H1 (cell line): ENCODE measurements at regions not wholly inside any gene's neighbourhood (a gene's known extent, or its start where the extent isn't known, plus 50 kb on each side); places are given as distances from the start of the nearest gene placed in this dataset.

Experiments
- CTCF ChIA-PET: fragments of 300-600 bp; sonication (Branson Sonifier 250); formaldehyde crosslinking; loops from one replicate; lab custom pipeline; 2021; ENCODE audit not compliant: partially characterized antibody; lab: Charles Lee
- POLR2A ChIA-PET: fragments of 300-600 bp; sonication (Branson Sonifier 250); formaldehyde crosslinking; loops from one replicate; lab custom pipeline; 2021; ENCODE audit warnings: inconsistent platforms; ENCODE audit not compliant: partially characterized antibody; lab: Charles Lee
- DNase-seq, 2 experiments: peaks; one replicate each; pipeline versions ENCODE4 v3.0.0 to v3.0.0-alpha.2; 2010 to 2022; ENCODE audit warnings: low spot score in 2 of 2, low read depth in 1 of 2, mixed read lengths in 1 of 2
- FAIRE-seq: peaks from 2 replicates; lab custom pipeline; 2011; peaks lifted over from hg19 to GRCh38; lab: Jason Lieb, UNC
- H2AFZ ChIP-seq: 2 replicates; pipeline ENCODE4 v1.8.1; 2012; ENCODE audit warnings: low read length, inconsistent platforms
- H2AK5ac ChIP-seq: 2 replicates; pipeline ENCODE4 v1.6.1; 2013; ENCODE audit warnings: low read depth, low read length
- H2BK120ac ChIP-seq: replicated peaks from 2 replicates; pipeline ENCODE3; 2013; ENCODE audit warnings: low read depth, low read length, inconsistent platforms
- H2BK12ac ChIP-seq: 2 replicates; pipeline ENCODE4 v1.6.1; 2013; ENCODE audit warnings: low read depth, low read length
- H2BK15ac ChIP-seq: 2 replicates; pipeline ENCODE4 v1.6.1; 2013; ENCODE audit warnings: low read length
- H2BK20ac ChIP-seq: 2 replicates; pipeline ENCODE4 v1.6.1; 2013; ENCODE audit warnings: low read length
- H2BK5ac ChIP-seq: 2 replicates; pipeline ENCODE4 v1.6.1; 2013; ENCODE audit warnings: low read depth, low read length
- H3K14ac ChIP-seq: 2 replicates; pipeline ENCODE4 v1.6.1; 2013; ENCODE audit warnings: inconsistent platforms; ENCODE audit not compliant: insufficient read length
- H3K18ac ChIP-seq: 2 replicates; pipeline ENCODE4 v1.6.1; 2013; ENCODE audit warnings: low read length; ENCODE audit errors: extremely low read depth
- H3K23ac ChIP-seq: 2 replicates; pipeline ENCODE4 v1.6.1; 2013; ENCODE audit warnings: inconsistent platforms; ENCODE audit not compliant: insufficient read length
- H3K23me2 ChIP-seq: 2 replicates; pipeline ENCODE4 v1.6.1; 2013; ENCODE audit warnings: low read depth, low read length
- H3K27ac ChIP-seq: 2 replicates; pipeline ENCODE4 v1.6.1; 2011; ENCODE audit warnings: low read depth, low read length, inconsistent platforms
- H3K27me3 ChIP-seq, 4 experiments: replicated peaks in 1 of 4; 1 replicate in 1 of 4; 2 replicates in 3 of 4; pipeline versions ENCODE4 v1.6.1 to v1.8.1; 2011 to 2013; ENCODE audit warnings: low read length in 3 of 4, mild to moderate bottlenecking in 3 of 4, inconsistent platforms in 2 of 4, mixed read lengths in 2 of 4, moderate library complexity in 1 of 4; ENCODE audit not compliant: control insufficient read depth in 3 of 4, insufficient read depth in 3 of 4; ENCODE audit errors: extremely low read depth in 1 of 4
- H3K36me3 ChIP-seq, 4 experiments: 2 replicates each; pipeline versions ENCODE4 v1.6.1 to v1.8.1; 2011 to 2013; ENCODE audit warnings: mild to moderate bottlenecking in 4 of 4, low read length in 3 of 4, moderate library complexity in 2 of 4, control low read depth in 1 of 4, inconsistent platforms in 1 of 4; ENCODE audit not compliant: insufficient read depth in 4 of 4, control insufficient read depth in 2 of 4
- H3K4ac ChIP-seq: replicated peaks from 2 replicates; pipeline ENCODE3; 2013; ENCODE audit warnings: low read length, low read depth, mixed read lengths, inconsistent platforms; ENCODE audit not compliant: insufficient read length
- H3K4me1 ChIP-seq, 4 experiments: replicated peaks in 1 of 4; 1 replicate in 1 of 4; 2 replicates in 3 of 4; pipeline versions ENCODE4 v1.6.1 to v1.8.1; 2011 to 2013; ENCODE audit warnings: low read length in 3 of 4, inconsistent platforms in 2 of 4, mixed read lengths in 1 of 4; ENCODE audit not compliant: insufficient read depth in 4 of 4, control insufficient read depth in 3 of 4
- H3K4me2 ChIP-seq, 2 experiments: 2 replicates each; pipeline versions ENCODE4 v1.6.1 to v1.8.1; 2011 to 2013; ENCODE audit warnings: low read depth in 2 of 2, low read length in 2 of 2, control low read depth in 1 of 2, inconsistent platforms in 1 of 2, mild to moderate bottlenecking in 1 of 2; ENCODE audit not compliant: insufficient read depth in 1 of 2
- H3K4me3 ChIP-seq, 4 experiments: fragments of 200-600, 300-600 bp in 1 of 4; sonication (generic), shearing (Covaris generic), sonication (Bioruptor Twin) in 1 of 4; 2 replicates each; pipeline versions ENCODE4 v1.5.1 to v1.8.1; 2011 to 2016; ENCODE audit warnings: low read length in 4 of 4, low read depth in 3 of 4, control low read depth in 2 of 4, inconsistent platforms in 2 of 4, mild to moderate bottlenecking in 2 of 4, mixed read lengths in 1 of 4, moderate library complexity in 1 of 4; ENCODE audit not compliant: insufficient read depth in 2 of 4; ENCODE audit errors: extremely low read depth in 1 of 4
- H3K56ac ChIP-seq: replicated peaks from 2 replicates; pipeline ENCODE3; 2013; ENCODE audit warnings: low read depth, mild to moderate bottlenecking, mixed read lengths, low read length, inconsistent platforms; ENCODE audit not compliant: insufficient read length
- H3K79me1 ChIP-seq: 2 replicates; pipeline ENCODE4 v1.6.1; 2013; ENCODE audit warnings: low read depth, low read length, control low read depth
- H3K79me2 ChIP-seq, 2 experiments: 2 replicates each; pipeline versions ENCODE4 v1.6.1 to v1.8.1; 2012 to 2013; ENCODE audit warnings: low read length in 2 of 2, mild to moderate bottlenecking in 2 of 2, inconsistent platforms in 1 of 2; ENCODE audit not compliant: insufficient read depth in 2 of 2, control insufficient read depth in 1 of 2
- H3K9ac ChIP-seq, 4 experiments: replicated peaks in 1 of 4; 1 replicate in 1 of 4; 2 replicates in 3 of 4; pipeline versions ENCODE4 v1.6.1 to v1.8.1; 2011 to 2013; ENCODE audit warnings: low read depth in 3 of 4, low read length in 3 of 4, control low read depth in 2 of 4, mild to moderate bottlenecking in 2 of 4, moderate library complexity in 2 of 4, inconsistent platforms in 1 of 4; ENCODE audit errors: extremely low read depth in 1 of 4
- H3K9me3 ChIP-seq, 2 experiments: 2 replicates each; pipeline versions ENCODE4 v1.6.1 to v1.8.1; 2012 to 2013; ENCODE audit warnings: mild to moderate bottlenecking in 2 of 2, moderate library complexity in 2 of 2, control low read depth in 1 of 2, inconsistent platforms in 1 of 2, low read depth in 1 of 2, low read length in 1 of 2, mixed read lengths in 1 of 2; ENCODE audit not compliant: insufficient read depth in 2 of 2
- H4K20me1 ChIP-seq, 2 experiments: replicated peaks in 1 of 2; 2 replicates each; pipeline versions ENCODE3 to v1.8.1; 2011 to 2013; ENCODE audit warnings: inconsistent platforms in 2 of 2, low read length in 2 of 2, mild to moderate bottlenecking in 1 of 2; ENCODE audit not compliant: insufficient read depth in 2 of 2, control insufficient read depth in 1 of 2
- H4K5ac ChIP-seq: 2 replicates; pipeline ENCODE4 v1.6.1; 2013; ENCODE audit warnings: low read length, low read depth, mixed read lengths, inconsistent platforms; ENCODE audit not compliant: insufficient read length
- H4K8ac ChIP-seq: 2 replicates; pipeline ENCODE4 v1.8.0; 2013; ENCODE audit warnings: mild to moderate bottlenecking, moderate library complexity, low read length, inconsistent platforms; ENCODE audit not compliant: insufficient read depth; ENCODE audit errors: extremely low read depth
- H4K91ac ChIP-seq: replicated peaks from 2 replicates; pipeline ENCODE3; 2013; ENCODE audit warnings: low read length, mixed read lengths, inconsistent platforms; ENCODE audit not compliant: insufficient read length
- POLR2AphosphoS5 ChIP-seq: IDR thresholded peaks from 2 replicates; pipeline ENCODE4 v1.6.1; 2011; ENCODE audit warnings: low read depth, low read length
- WGBS, 2 experiments: shearing (Covaris generic) in 1 of 2; methylation state at CpG; one replicate each; pipeline versions ENCODE4 v1.1.6 to v1.1.7; 2013 to 2015; ENCODE audit warnings: low lambda C conversion rate in 2 of 2, mixed read lengths in 2 of 2, inconsistent platforms in 1 of 2, low coverage in 1 of 2, missing lambda C conversion rate in 1 of 2; ENCODE audit not compliant: insufficient replicate concordance in 2 of 2, insufficient coverage in 1 of 2, insufficient read length in 1 of 2; ENCODE audit errors: extremely low coverage in 1 of 2, missing lambda C conversion rate in 1 of 2; 5-methylcytosine and 5-hydroxymethylcytosine counted together
- TF ChIP-seq, protein P1 (sequence below): IDR thresholded peaks from 2 replicates; pipeline ENCODE4 v1.6.1; 2011; ENCODE audit warnings: low read depth, mild to moderate bottlenecking, low read length; ENCODE audit not compliant: insufficient read depth

DNA sequence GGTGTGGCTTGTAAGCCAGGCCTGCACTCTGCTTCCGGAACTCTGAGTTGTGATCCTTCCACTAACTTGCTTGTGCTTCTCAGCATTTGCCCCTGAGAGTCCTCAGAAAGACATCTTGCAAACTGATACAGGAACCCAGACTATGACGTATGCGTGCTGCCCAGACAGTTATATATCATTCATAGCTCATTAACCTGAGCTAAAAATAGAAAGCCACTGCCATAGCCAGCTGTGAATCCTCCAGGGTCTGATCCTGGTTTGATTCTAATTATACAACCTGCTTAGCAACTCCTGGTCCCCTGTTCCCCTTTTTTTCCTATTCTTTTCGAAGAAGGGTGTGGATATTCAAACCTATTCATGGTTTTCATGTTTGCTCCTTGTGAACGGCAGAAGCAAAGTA, 63.7 kb downstream of the MARCHF4 start:
- Histone ChIP-seq H3K79me2 (no peaks in the 10 kb centered on the region), H3K56ac (no peak overlapping the region), H3K4ac (no peak overlapping the region), H2BK15ac (no peak overlapping the region), H3K4me2 (no peak overlapping the region), H3K4me1 (peaks cover 0 to 4% (median 3%) of the 10 kb centered on the region in 4 experiments; a peak in 4 of 7 replicates), H4K20me1 (no peaks in the 10 kb centered on the region), H3K9ac (no peak overlapping the region), H3K23ac (no peak overlapping the region), H4K8ac (no peak overlapping the region), H2BK20ac (no peak overlapping the region), H3K4me3 (no peak overlapping the region), H3K27me3 (no peaks in the 10 kb centered on the region), H4K5ac (no peak overlapping the region), H3K18ac (no peak overlapping the region), H2BK5ac (no peak overlapping the region), H3K9me3 (no peaks in the 10 kb centered on the region), H3K14ac (no peak overlapping the region), H2AFZ (no peak overlapping the region), H3K27ac (no peak overlapping the region), H3K23me2 (no peaks in the 10 kb centered on the region; the same call in 1 of the 2 replicates), H3K36me3 (no peaks in the 10 kb centered on the region), H4K91ac (no peak overlapping the region), H2BK12ac (no peak overlapping the region), H3K79me1 (no peaks in the 10 kb centered on the region), H2BK120ac (no peak overlapping the region), H2AK5ac (no peak overlapping the region)
- no peak for FAIRE-seq
- POLR2A ChIA-PET = no interaction called here
- TF ChIP-seq, protein P1, sequence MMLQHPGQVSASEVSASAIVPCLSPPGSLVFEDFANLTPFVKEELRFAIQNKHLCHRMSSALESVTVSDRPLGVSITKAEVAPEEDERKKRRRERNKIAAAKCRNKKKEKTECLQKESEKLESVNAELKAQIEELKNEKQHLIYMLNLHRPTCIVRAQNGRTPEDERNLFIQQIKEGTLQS = no peak
- no peak for TF ChIP-seq POLR2AphosphoS5
- WGBS, 2 experiments = 84% methylated on average over 5 of the region's 5 CpGs; no CpG with 5 or more reads in 1 of the 2 experiments
- no peak for DNase-seq
- CTCF ChIA-PET = interaction anchor here (0.8 to 1.8 kb wide), 8 partner anchors 9 to 86 kb away, joined by 3 to 11 read pairs (median 4); partner anchors contain the start of gene MARCHF4
